ENCODE measurements at regions not wholly inside any gene's neighbourhood (a gene's known extent, or its start where the extent isn't known, plus 50 kb on each side); places are given as distances from the start of the nearest gene placed in this dataset.

- DNase-seq = no peak
Measured at GRCh38 chr7:32346253-32346652, 143.9 kb downstream of the LSM5 start.

- no peak for DNase-seq
Measured at GRCh38 chr7:32336726-32337125, 153.5 kb downstream of the LSM5 start.

GRCh38 chr7:32335107-32335506, 155.1 kb downstream of the LSM5 start:
- DNase-seq = no peak

DNA sequence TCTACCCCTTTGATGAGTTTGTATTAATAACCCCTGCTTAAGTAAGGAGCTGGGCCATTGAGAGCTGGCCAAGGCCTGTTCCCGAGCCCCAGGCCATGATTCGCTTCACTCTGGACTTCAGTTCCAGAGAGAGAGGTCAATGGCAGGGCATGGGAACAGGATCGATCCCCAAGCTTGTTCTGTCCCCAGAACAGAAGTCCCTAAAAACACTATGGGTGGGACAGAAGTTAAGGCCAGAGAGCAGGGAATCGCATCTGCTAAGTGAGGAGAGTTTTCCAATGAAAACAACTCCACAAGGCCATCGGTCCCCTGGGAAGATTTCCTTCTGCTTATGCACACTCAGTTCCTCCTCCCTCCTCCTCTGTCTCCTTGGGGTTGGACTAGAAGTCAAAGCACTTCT, 159.6 kb downstream of the LSM5 start:
- DNase-seq = no peak

GRCh38 chr7:32326078-32326477, 164.1 kb downstream of the LSM5 start:
- no peak for DNase-seq

DNA sequence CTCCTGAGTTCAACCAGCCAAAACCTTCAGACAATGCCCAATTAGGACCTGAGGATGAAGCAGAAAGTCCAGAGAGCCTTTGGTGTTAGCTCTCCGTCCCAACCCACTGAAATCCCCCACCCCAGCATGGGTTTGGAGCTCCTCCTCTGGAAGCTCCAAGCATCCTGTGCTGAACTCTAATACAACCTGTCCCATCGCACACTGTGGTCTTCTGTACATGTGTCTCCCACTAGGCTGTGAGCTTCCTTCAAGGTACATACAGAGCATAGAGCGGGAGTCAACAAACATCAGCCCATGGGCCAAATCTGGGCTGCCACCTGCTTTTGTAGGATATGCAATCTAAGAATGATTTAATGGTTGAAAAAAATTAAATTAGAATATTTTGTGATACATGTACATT, 166.5 kb downstream of the LSM5 start:
- DNase-seq = no peak

GRCh38 chr7:32319012-32319382, 171.2 kb downstream of the LSM5 start:
- DNase-seq = no peak

DNA sequence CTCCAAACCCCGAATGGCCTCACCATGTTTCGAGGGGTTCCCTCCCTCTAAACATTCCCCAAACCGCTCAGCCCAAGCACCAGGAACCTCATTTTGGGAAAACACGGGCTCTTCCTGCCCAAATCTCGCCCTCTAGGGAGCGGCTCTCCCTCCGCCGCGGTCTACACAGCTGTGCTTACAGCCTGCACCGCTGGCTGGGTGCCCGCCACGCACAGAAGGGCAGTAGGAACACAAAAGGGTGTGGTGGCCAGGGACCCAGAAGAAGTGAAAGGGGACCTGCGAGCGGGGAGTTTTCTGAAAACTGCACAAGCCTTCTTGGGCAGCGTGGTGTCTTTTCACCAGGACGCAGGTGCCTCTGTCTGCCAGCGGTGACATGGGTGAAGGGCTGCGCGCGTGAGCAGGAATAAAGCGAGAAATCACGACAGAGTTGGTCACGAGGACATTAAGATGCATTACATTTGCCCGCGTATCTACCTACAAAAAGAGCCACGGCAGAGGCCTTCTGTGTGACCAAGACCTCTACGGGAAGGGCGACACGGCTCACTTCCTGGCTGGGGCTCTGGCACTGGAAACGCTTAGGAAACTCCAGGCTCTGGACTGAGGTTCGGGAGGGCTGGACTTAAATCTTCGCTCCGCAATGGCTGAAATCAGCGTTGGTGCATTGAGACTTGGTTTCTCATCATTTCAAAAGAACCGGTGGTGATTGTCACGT, 171.7 kb downstream of the LSM5 start:
- DNase-seq = no peak

DNA sequence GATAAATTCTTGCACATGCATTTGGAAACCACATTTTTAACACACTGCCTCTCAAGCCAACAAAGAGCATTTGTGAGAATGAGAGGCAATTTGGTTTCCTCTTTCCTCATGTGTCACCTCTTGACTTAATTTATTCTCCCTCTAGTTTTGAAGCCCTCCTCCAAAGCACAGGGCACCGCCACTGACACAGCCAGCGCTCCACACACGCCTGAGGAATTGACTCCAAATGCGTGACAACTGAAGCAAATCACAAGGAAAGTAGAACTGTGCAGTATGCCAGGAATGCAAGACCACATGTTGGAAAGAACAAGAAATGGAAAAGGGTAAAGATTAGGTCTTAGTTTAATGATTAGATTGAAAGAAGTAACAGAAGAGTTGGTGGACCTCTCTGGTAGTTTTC, 173.3 kb downstream of the LSM5 start:
- no peak for DNase-seq

DNA sequence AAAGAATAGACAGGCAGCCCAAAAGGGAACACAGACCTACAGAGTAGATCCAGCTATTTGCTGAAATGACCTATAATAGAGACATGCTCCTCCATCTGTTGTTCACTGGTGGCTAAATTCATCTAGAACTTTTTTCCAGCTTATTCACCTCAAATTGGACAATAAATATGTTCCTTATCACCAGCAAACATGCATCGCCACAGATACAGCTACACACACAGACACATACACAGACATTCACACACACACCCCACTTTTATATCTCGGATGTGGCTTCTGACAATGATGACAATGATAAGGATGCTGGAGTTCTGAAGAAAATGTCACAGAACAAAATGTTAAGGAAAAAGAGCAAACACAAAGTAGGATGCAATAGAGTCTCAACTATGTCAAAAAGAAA, 175.4 kb downstream of the LSM5 start:
- no peak for DNase-seq

GRCh38 chr7:32301427-32301826, 188.8 kb downstream of the LSM5 start:
- DNase-seq = no peak

GRCh38 chr7:32299133-32299702, 191.0 kb downstream of the LSM5 start:
- DNase-seq = no peak

GRCh38 chr7:32298408-32299132, 191.6 kb downstream of the LSM5 start:
- no peak for DNase-seq

DNA sequence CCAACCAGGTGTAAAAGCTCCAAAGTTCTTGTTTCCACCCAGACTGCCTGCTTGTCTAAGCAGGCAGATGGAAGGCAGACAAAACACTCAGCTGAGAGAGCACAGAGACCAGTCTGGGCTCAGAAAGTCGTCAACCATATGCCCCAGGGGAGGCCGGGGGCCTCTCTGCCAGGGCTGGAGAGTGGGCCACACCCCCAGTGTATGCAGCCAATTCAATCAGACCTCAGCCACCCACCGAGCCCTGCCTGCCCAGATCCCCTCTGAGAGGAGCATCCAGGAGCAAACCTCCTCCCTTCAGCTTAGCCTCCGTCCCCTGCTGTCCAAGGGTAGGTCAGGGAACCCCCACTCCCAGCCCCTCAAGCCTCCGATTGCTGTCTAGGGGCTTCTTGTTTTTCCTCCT, 196.3 kb downstream of the LSM5 start:
- no peak for DNase-seq

DNA sequence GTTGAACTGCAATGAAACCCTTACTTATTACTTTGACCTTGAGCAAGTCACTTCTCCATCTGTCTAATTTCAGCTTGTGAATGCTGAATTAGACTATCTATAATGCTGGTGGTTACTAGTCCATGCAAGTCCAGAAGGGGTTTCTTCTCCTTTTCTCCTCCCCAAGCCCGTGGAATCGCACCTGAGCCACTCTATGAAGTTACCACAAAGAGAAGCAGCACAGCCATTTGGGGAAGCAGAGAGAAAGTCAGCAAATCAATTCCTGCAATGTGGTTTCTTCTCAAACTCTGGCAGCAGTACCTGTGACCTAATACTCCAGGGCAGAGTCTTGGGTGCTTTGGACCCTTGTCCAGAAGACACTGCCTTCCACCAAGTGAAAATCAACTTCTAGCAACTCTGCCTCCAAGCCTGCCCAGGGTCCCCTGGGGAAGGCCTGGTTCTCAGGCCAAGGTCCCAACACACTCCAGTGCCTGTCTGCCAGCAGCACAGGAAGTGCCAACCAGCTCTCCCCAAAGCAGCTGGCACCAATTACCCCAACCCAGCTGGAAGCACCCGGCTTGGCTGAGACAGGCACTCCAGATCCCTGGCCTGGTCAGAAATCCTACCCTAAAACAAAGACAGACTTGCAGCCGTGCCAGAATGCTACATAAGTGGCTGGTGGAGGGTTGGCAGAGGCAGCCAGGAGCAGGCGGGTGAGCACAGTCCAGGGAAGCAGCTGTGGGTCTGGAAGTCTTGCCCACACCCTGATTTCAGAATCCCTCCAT, 200.3 kb downstream of the LSM5 start:
- DNase-seq = no peak

GRCh38 chr7:32285698-32286097, 204.5 kb downstream of the LSM5 start:
- no peak for DNase-seq

- DNase-seq = no peak
Measured at GRCh38 chr7:32283546-32283945, 206.6 kb downstream of the LSM5 start.

DNA sequence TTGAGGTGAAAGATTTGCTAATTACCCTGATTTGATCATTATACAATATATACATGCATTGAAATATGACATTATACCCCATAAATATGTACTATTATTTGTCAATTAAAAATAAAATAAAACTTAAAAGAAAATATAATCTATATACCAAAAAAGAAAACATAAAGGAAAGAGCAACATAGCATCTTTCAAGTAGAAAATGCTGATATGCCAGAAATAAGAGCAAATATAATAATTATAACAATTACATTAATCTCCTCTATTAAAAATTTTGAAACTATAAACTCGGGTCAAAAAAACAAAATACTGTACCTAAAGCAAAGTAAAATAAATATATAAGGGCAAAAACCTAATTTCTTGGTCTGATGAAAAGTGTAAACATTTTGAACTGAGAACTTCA, 209.3 kb upstream of the PDE1C start:
- no peak for DNase-seq

- DNase-seq = no peak
Measured at GRCh38 chr7:32275216-32276009, 205.2 kb upstream of the PDE1C start.

DNA sequence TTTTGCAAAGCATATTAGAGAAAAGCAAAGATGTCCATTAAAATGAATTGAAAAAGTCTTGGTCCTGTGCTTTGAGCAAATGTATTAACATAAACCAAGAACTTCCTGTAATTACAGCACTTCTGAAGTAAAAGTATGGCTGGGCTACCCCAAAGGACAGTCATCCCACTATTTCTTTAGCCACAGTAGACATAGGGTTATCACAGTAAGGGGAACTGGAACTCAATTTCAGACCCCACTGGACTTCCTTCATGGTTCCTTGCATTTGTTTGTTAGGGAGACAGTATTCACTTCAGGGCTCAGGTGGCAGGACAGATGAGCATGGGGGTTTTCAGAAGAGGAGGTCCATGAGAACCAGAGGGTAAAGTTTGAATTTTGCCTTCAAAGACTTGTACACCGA, 203.1 kb upstream of the PDE1C start:
- no peak for DNase-seq

DNA sequence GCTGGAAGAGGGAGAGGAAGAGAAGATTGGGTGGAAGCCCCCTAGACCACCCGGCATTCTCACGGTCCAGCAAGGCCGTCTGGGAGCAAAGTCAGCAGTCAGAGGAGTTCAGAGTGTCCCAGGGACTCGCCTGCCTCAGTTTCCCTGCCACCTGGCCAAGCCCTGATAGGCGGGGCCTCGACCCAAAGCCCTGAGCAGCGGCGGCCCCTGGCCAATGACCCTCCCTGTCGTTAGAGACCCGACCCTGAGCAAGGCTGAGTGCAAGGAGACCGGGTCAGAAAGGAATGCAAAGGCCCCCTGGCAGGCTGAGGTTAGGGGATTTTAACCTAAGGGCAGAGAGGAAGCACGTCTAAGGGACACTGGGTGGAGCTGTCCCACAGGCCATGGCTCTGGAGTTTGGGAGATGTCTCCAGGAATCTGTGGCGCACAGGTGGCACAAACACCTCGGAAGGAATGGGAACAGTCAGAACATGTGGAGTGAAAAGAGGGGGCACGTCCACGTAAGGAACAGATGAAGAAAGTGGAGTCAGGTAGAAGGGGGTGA, 196.8 kb upstream of the PDE1C start:
- DNase-seq = no peak

GRCh38 chr7:32264702-32265284, 194.6 kb upstream of the PDE1C start:
- DNase-seq = no peak

Measured in skin of body (tissue), 1 donor.